Sciatic nerve (tissue), 2 donors: ENCODE measurements at regions not wholly inside any gene's neighbourhood (a gene's known extent, or its start where the extent isn't known, plus 50 kb on each side); places are given as distances from the start of the nearest gene placed in this dataset.
"Not testable (repeated sequence)": the region's sequence is repeated elsewhere in the genome, so short reads cannot be mapped to it uniquely, and the experiment has no call there.

ENCODE experiments used
- ATAC-seq: fragments of 200-7000 bp; cut with Tn5 transposase; one replicate; pipeline ENCODE4 v1.9.1; 2020; ENCODE audit warnings: mild to moderate bottlenecking, moderate library complexity
- DNase-seq: peaks from one replicate; pipeline ENCODE4 v3.0.0-alpha.2; 2020; ENCODE audit warnings: low spot score
- intact Hi-C: fragments of 100-400 bp; cut with DNase I; formaldehyde crosslinking; loops from one replicate; pipeline ENCODE4 v1.14.2; 2022
- donor health status: DM: no; HTN: no; CAD: no.
- donor health status: DM: no; HTN: no; CAD: no.

DNA sequence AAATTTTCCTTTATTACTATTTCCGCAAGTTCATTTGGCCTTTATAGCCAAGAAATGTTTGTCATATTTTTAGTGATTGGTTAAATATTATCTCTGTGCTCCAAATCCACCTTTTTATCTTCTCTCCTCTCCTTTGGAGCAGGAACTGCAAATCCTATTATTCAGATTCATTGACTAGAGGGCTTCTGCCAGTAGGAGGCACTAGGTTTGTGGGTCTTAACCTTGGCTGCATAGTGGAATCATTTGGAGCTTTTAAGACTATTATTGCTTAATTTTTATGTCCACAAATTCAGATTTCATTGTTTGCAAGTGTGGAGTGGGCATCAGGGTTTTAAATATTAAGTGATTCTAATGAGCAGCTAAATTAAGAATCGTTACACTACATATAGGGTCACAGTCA, 75.3 kb upstream of the SYT10 start:
- intact Hi-C loops = no loop called here
- DNase-seq = no peak

DNA sequence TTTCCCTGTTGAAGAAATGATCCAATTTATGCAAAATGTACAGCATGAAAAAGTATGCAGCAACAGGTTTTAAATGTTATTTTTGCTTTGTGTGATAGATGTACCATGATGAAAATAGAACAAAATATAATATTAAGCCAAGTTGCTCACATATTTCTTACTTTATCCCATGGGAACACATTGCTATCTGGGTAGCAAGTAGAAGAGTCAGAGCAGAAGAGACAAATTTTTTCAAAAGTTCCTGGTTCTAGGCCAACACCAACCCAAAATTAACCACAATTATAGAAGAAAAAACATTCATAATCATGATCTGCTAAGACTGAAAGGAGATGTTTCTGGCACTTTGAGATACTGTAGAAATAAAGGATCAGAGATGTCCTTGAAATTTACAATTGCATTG, 79.9 kb upstream of the SYT10 start:
- DNase-seq (no peak), ATAC-seq (no peak)
- intact Hi-C loops = no loop called here

More for the DNA sequence above, 75.3 kb upstream of the SYT10 start:
- ATAC-seq = no peak

DNA sequence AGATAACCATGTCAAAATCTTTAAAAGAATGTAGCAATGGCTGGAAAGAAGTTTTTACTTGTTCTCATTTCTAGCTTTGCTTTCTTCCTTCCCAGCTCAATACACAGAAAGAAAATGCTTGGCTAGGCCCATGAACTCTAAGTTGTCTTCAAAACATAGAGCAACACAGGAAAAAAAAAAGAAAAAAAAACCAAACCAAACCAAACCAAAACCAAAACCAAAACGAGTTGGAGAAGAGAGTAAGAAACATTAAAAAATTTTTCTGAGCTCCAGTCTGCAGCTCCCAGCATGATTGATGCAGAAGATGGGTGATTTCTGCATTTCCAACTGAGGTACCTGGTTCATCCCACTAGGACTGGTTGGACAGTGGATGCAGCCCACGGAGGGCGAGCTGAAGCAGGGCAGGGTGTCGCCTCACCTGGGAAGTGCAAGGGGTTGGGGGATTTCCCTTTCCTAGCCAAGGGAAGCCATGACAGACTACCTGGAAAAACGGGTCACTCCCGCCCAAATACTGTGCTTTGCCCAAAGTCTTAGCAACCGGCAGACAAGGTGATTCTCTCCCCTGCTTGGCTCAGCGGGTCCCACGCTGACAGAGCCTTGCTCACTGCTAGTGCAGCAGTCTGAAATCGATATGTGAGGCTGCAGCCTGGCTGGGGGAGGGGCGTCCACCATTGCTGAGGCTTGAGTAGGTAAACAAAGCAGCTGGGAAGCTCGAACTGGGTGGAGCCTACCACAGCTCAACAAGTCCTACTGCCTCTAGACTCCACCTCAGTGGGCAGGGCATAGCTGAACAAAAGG, 81.1 kb upstream of the SYT10 start:
- intact Hi-C loops, DNase-seq, ATAC-seq: not testable (repeated sequence)

- no peak for ATAC-seq
- intact Hi-C loops = no loop called here
- no peak for DNase-seq
These were observed 89.4 kb upstream of the SYT10 start for GRCh38 chr12:33529031-33529430.

- intact Hi-C loops = no loop called here
These were observed 90.2 kb upstream of the SYT10 start for GRCh38 chr12:33529810-33530209.

DNA sequence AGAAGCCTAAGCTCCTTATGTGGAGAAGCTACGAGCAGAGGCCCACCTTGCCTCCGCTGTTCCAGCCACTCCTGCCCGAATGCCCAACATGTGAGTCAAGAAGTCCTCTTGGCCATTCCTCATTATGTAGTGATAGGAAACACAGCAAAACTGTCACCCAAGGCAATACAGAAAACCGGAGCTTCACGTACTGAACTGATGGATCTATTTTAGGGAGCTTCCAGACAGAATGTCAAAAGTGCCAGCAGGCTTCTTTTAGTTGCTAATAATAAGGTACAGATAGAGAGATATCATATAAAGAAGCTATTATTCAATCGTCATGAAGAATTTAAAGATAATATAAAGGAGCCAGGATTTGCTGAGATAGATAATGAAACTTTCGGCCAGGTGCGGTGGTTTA, 91.6 kb upstream of the SYT10 start:
- intact Hi-C loops = no loop called here
- DNase-seq (no peak), ATAC-seq (no peak)

More at GRCh38 chr12:33529810-33530209, 90.2 kb upstream of the SYT10 start:
- no peak for DNase-seq
- no peak for ATAC-seq

- intact Hi-C loops = no loop called here
- ATAC-seq (no peak), DNase-seq (no peak)
These were observed 93.9 kb upstream of the SYT10 start for GRCh38 chr12:33533527-33533926.

- ATAC-seq (no peak), DNase-seq (no peak)
- intact Hi-C loops = no loop called here
These were observed 96.8 kb upstream of the SYT10 start for GRCh38 chr12:33536431-33536830.

DNA sequence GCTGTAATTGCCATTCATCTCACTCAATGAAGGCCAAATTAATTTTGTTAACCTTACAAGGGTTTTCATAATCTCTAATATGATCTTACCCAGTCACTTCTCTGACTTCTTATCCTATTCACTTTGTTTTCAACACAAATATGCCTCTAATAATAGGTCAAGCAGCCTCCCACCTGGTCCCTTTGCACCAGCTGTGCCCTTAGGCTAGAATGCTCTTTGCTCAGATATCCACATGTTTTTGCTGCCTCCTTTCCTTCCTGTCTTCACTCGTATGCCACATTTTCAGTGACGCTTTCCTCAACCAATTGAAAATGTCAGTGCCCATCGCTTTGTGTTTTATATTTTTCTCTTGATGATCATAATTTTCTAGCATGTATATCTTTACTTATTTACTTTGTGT, 106.4 kb upstream of the SYT10 start:
- DNase-seq (no peak), ATAC-seq (no peak)
- intact Hi-C loops = no loop called here

DNA sequence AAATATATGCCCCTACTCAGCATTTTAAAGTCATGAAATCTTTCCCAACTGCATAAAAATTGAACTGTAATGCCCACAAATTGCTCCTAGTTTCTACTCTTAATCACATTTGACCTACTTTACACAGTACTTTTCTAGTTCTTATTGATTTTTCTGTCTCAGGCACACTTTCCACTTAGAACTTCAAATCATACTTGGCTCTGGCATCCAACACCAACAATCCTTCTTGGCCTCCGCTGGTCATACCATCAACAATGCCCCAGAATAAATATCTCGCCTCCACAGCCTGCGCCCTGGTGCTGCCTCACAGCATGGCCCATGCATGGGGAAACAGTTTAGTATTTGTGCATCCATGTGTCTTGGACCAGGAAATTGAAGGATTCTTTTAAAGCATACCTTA, 107.5 kb upstream of the SYT10 start:
- intact Hi-C loops = no loop called here
- ATAC-seq (no peak), DNase-seq (no peak)

DNA sequence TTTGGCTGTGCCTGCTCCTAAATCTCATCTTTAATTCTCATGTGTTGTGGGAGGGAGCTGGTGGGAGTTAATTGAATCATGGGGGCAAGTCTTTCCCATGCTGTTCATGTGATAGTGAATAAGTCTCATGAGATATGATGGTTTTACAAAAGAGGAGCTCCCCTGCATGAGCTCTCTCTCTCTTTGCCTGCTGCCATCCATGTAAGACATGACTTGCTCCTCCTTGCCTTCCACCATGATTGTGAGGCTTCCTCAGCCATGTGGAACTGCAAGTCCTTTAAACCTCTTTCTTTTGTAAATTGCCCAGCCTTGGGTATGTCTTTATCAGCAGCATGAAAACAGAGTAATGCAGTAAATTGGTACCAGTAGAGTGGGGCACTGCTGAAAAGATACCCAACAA, 110.6 kb upstream of the SYT10 start:
- ATAC-seq, intact Hi-C loops, DNase-seq: not testable (repeated sequence)

- intact Hi-C loops = no loop called here
- no peak for DNase-seq
These were observed 111.4 kb upstream of the SYT10 start for GRCh38 chr12:33551006-33551405.

DNA sequence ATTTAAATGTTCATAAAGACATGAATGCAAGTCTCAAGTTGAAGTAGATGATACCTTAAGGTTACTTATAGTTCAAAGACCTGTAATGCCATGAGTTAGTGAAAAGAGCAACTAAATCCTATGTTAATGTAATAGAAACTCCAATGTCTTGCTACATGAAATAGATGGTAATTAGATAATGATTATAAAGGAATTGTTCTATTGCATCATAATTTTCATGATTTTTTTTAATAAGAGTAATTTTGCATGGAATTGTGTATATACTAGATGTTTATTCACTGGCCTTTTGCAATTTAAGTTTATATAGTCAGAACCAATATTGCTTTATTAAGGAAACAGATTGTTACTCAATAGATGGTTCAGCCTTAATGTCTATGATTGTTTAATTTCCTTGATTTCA, 115.5 kb upstream of the SYT10 start:
- intact Hi-C loops = no loop called here
- ATAC-seq = no peak
- DNase-seq = no peak

More at GRCh38 chr12:33551006-33551405, 111.4 kb upstream of the SYT10 start:
- ATAC-seq = no peak

- no peak for DNase-seq
- ATAC-seq = no peak
- intact Hi-C loops = no loop called here
These were observed 121.1 kb upstream of the SYT10 start for GRCh38 chr12:33560653-33561208.

DNA sequence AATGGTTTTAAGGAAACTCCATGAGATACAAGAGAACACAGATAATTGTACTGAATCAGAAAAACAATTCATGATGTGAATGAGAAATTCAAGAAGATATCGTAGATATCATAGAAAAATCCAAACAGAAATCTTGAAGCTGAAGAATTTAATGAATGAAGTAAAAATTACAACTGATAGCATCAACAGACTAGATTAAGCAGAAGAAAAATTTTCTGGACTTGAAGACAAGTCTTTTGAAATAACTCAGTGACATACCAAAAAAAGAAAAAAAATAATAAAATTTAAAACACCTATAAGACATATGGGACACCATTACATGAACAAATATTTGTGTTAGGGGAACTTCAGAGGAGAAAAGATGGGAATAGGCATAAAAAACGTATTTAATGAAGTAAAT, 122.8 kb upstream of the SYT10 start:
- intact Hi-C loops = no loop called here
- ATAC-seq (no peak), DNase-seq (no peak)

DNA sequence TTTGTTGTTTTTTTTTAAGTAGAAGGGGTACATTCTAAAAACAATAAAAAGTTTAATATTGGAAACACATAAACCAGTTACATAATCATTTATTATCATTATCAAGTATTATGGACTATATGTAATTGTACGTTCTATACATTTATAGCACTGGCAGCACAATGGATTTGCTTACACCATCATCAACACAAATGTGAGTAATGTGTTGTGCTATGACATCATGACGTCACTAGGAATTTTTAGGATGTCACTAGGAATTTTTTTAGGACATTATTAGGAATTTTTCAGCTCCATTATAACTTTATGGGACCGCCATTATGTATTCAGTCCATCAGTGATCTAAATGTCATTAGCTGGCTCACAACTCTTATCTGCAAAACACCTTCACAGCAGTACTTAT, 126.8 kb upstream of the SYT10 start:
- no peak for DNase-seq
- intact Hi-C loops = no loop called here
- ATAC-seq = no peak

GRCh38 chr12:33575346-33575745, 135.7 kb upstream of the SYT10 start:
- intact Hi-C loops = no loop called here
- DNase-seq = no peak
- no peak for ATAC-seq

GRCh38 chr12:33581613-33582122, 142.0 kb upstream of the SYT10 start:
- DNase-seq (no peak), ATAC-seq (no peak)
- intact Hi-C loops = no loop called here

- ATAC-seq (no peak), DNase-seq (no peak)
- intact Hi-C loops = no loop called here
These were observed 147.0 kb upstream of the SYT10 start for GRCh38 chr12:33586576-33586975.

DNA sequence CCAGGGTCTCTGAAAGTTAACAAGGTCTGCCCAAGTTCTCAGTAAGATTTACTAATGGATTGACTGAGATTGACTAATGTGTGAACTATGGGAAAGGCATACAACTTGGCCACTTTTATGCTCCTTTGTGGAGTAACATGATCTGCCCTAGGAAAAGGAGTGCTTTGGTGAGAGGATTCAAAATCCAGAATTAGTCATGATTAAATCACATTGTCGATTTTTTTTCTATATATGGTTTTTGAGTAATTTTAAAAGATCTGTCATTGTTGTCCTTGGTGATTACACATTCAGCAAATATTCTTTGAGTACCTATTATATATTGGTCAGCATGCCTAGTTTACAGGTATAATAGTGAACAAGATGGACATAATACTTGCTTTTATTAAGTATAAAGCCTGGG, 147.7 kb upstream of the SYT10 start:
- ATAC-seq (no peak), DNase-seq (no peak)
- intact Hi-C loops = no loop called here
